Fibroblast of pulmonary artery (primary cell): ENCODE measurements at regions not wholly inside any gene's neighbourhood (a gene's known extent, or its start where the extent isn't known, plus 50 kb on each side); places are given as distances from the start of the nearest gene placed in this dataset.
"Not testable (repeated sequence)": the region's sequence is repeated elsewhere in the genome, so short reads cannot be mapped to it uniquely, and the experiment has no call there.

Source experiments
- DNase-seq: peaks from one replicate; pipeline ENCODE4 v3.0.0-alpha.2; 2010; ENCODE audit warnings: low read depth
- H3K4me3 ChIP-seq: replicated peaks from 2 replicates; pipeline ENCODE4 v1.5.1; 2011; ENCODE audit warnings: low read depth, mild to moderate bottlenecking, control low read depth, low read length, moderate library complexity
- TF ChIP-seq, protein P1 (sequence below): IDR thresholded peaks from 2 replicates; pipeline ENCODE4 v1.5.1; 2011; ENCODE audit warnings: mild to moderate bottlenecking, control low read depth, low read length, inconsistent platforms; ENCODE audit errors: missing control alignments

DNA sequence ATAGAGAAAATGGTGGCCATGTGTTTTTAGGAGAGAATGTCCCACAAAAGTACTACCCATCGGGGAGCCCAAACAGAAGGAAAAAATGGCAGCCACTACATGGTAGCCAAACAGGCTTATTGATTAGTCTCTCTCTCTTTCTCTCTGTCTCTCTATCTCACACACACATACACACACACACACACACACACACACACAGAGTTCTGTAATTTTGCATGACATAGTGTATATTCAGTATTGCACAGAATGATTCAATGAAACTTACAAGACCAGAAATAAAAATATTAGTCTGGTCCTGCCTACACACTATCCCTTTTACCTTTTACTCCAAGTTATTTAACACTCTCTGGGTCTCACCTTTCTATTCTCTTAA is 124.8 kb upstream of the SLC39A10 start:
- TF ChIP-seq, protein P1, sequence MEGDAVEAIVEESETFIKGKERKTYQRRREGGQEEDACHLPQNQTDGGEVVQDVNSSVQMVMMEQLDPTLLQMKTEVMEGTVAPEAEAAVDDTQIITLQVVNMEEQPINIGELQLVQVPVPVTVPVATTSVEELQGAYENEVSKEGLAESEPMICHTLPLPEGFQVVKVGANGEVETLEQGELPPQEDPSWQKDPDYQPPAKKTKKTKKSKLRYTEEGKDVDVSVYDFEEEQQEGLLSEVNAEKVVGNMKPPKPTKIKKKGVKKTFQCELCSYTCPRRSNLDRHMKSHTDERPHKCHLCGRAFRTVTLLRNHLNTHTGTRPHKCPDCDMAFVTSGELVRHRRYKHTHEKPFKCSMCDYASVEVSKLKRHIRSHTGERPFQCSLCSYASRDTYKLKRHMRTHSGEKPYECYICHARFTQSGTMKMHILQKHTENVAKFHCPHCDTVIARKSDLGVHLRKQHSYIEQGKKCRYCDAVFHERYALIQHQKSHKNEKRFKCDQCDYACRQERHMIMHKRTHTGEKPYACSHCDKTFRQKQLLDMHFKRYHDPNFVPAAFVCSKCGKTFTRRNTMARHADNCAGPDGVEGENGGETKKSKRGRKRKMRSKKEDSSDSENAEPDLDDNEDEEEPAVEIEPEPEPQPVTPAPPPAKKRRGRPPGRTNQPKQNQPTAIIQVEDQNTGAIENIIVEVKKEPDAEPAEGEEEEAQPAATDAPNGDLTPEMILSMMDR, result no peak
- peak; percentile 14 for DNase-seq
- H3K4me3 ChIP-seq, result no peak overlapping the region

DNA sequence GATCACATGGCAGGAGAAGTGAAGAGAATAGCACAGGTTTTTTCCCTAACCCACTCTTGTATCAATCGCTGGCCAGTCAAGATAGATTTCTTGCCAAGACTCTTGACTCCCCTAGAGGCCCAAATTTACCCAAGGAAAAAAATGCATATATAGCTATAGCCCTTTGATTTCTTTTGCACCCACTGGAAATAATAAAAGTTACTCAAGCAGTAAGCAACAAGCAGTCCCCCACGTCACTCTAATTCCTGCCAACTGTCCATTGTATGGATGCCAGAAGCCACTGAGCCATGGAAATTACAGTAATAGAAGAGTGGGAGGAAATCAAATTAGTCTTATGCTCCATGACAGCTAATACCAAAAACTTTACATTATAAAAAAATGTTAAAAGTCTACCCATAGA is 125.3 kb upstream of the SLC39A10 start:
- peak; percentile 79 for DNase-seq
- TF ChIP-seq, protein P1, result no peak
- H3K4me3 ChIP-seq, result no peak overlapping the region

DNA sequence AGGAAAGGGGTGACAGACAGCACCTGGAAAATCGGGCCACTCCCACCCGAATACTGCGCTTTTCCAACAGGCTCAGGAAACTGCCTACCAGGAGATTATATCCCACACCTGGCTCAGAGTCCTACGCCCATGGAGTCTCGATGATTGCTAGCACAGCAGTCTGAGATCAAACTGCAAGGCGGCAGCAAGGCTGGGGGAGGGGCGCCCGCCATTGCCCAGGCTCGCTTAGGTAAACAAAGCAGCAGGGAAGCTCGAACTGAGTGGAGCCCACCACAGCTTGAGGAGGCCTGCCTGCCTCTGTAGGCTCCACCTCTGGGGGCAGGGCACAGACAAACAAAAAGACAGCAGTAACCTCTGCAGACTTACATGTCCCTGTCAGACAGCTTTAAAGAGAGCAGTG is 133.8 kb upstream of the SLC39A10 start:
- not testable (repeated sequence) for H3K4me3 ChIP-seq, DNase-seq

DNA sequence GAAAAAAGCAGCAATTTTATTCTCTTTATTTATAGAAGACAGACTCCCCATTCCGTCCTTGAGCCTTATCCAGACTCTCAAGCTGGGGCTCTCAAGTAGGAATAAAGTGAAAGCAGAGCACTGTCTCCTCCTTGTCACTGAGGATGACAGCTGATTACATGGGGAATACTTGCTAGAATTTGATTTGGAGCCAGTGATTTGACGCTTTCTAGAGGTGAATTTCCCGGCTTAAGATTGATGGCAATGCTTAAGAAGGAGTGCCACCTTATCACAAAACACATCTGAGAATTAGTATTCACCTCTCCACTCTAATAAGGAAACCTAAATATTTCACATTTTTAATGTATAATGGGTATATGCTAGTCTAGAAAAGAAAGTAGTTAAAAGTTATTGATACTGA is 135.4 kb upstream of the SLC39A10 start:
- H3K4me3 ChIP-seq, result no peak overlapping the region
- TF ChIP-seq, protein P1, result no peak
- no peak for DNase-seq

DNA sequence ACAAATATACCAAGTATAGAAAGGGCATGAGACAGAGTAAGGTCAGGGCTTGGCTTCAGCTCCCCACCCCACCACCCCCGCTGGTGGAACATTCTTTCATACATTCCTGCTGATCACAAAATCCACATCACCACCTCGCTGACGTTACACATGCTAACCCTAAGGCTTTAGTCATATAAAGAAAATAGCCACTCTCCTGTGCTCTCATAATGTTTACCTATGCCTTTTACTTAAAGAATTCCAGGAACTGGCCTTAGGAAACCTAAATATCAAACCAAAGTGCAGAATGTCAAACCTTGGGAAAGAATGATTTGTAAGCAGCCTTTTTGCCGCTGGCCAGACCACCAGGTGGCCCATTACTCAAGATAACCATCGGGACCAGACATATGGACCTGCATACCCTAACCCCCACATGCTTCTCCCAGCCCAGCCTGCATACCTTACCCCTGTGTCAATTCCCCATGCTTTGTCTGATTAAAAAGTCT is 136.3 kb upstream of the SLC39A10 start:
- no peak overlapping the region for H3K4me3 ChIP-seq
- TF ChIP-seq, protein P1, result no peak
- peak; percentile 83 for DNase-seq

DNA sequence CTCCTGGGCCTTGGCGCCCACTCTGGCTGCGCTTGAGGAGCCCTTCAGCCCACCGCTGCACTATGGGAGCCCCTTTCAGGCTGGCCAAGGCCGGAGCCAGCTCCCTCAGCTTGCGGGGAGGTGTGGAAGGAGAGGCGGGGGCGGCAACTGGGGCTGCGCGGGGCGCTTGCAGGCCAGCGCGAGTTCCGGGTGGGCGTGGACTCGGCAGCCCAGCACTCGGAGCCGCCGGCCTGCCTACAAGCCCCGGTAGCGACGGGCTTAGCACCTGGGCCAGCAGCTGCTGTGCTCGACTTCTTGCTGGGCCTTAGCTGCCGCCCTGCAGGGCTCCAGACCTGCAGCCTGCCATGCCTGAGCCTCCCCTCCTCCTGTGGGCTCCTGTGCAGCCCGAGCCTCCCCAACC is 141.5 kb upstream of the SLC39A10 start:
- no peak overlapping the region for H3K4me3 ChIP-seq
- no peak for DNase-seq
- TF ChIP-seq, protein P1, result no peak

DNA sequence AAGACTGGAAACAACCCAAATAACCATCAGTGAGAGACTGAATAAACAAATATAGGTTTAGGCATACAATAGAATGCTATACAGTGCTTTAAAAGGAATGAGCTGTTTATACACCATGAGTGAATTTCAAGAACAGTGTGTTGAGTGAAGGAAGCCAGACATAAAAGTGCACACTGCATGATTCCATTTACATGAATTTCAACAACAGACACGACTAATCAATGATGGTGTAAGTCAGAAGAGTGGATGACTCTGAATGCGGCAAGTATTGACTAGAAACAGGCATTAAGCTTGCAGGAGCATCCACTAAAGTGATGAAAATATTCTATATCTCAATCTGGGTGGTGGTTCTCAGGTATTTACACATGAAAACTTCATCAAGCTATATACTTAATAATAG is 142.7 kb upstream of the SLC39A10 start:
- DNase-seq, result no peak
- TF ChIP-seq, protein P1, result no peak
- no peak overlapping the region for H3K4me3 ChIP-seq
